ENCODE measurements at regions not wholly inside any gene's neighbourhood (a gene's known extent, or its start where the extent isn't known, plus 50 kb on each side); places are given as distances from the start of the nearest gene placed in this dataset.
"Not testable (repeated sequence)": the region's sequence is repeated elsewhere in the genome, so short reads cannot be mapped to it uniquely, and the experiment has no call there.

- DNase-seq (ENCODE audit: low spot score): no peak
These were observed 795.0 kb downstream of the DTWD2 start for GRCh38 chr5:118193194-118193905.

- no peak for DNase-seq (ENCODE audit: low spot score)
These were observed 803.3 kb downstream of the DTWD2 start for GRCh38 chr5:118185018-118185417.

- no peak for DNase-seq (ENCODE audit: low spot score)
These were observed 812.2 kb downstream of the DTWD2 start for GRCh38 chr5:118176146-118176545.

GRCh38 chr5:118174671-118175070 is 813.7 kb downstream of the DTWD2 start:
- DNase-seq (ENCODE audit: low spot score): no peak

- no peak for DNase-seq (ENCODE audit: low spot score)
These were observed 815.0 kb downstream of the DTWD2 start for GRCh38 chr5:118173340-118173739.

GRCh38 chr5:118165619-118166018 is 822.7 kb downstream of the DTWD2 start:
- DNase-seq (ENCODE audit: low spot score): no peak

GRCh38 chr5:118156181-118156580 is 832.2 kb downstream of the DTWD2 start:
- DNase-seq (ENCODE audit: low spot score): no peak

GRCh38 chr5:118146824-118147223 is 841.5 kb downstream of the DTWD2 start:
- no peak for DNase-seq (ENCODE audit: low spot score)

- DNase-seq (ENCODE audit: low spot score): no peak
These were observed 843.8 kb downstream of the DTWD2 start for GRCh38 chr5:118144540-118144939.

- DNase-seq (ENCODE audit: low spot score): no peak
These were observed 849.0 kb downstream of the DTWD2 start for GRCh38 chr5:118139361-118139760.

- DNase-seq (ENCODE audit: low spot score): no peak
These were observed 862.2 kb downstream of the DTWD2 start for GRCh38 chr5:118126159-118126558.

GRCh38 chr5:118125687-118126086 is 862.7 kb downstream of the DTWD2 start:
- DNase-seq (ENCODE audit: low spot score): no peak

GRCh38 chr5:118121258-118121657 is 867.1 kb downstream of the DTWD2 start:
- DNase-seq (ENCODE audit: low spot score): no peak

- no peak for DNase-seq (ENCODE audit: low spot score)
These were observed 872.6 kb downstream of the DTWD2 start for GRCh38 chr5:118115791-118116190.

- no peak for DNase-seq (ENCODE audit: low spot score)
These were observed 876.4 kb downstream of the DTWD2 start for GRCh38 chr5:118111956-118112355.

GRCh38 chr5:118107246-118107645 is 881.1 kb downstream of the DTWD2 start:
- not testable (repeated sequence) for DNase-seq (ENCODE audit: low spot score)

GRCh38 chr5:118098716-118099115 is 889.6 kb downstream of the DTWD2 start:
- DNase-seq (ENCODE audit: low spot score): no peak

GRCh38 chr5:118095115-118095514 is 893.2 kb downstream of the DTWD2 start:
- no peak for DNase-seq (ENCODE audit: low spot score)

GRCh38 chr5:118088448-118088847 is 899.9 kb downstream of the DTWD2 start:
- DNase-seq (ENCODE audit: low spot score): no peak

- no peak for DNase-seq (ENCODE audit: low spot score)
These were observed 911.9 kb downstream of the DTWD2 start for GRCh38 chr5:118076490-118076889.

GRCh38 chr5:118070041-118070440 is 918.3 kb downstream of the DTWD2 start:
- DNase-seq (ENCODE audit: low spot score): no peak

GRCh38 chr5:118069452-118069851 is 918.9 kb downstream of the DTWD2 start:
- DNase-seq (ENCODE audit: low spot score): no peak

GRCh38 chr5:118068886-118069285 is 919.5 kb downstream of the DTWD2 start:
- DNase-seq (ENCODE audit: low spot score): no peak

GRCh38 chr5:118063836-118064235 is 924.5 kb downstream of the DTWD2 start:
- not testable (repeated sequence) for DNase-seq (ENCODE audit: low spot score)

Data from umbilical cord (tissue), 1 donor.